Stimulated activated CD8-positive, alpha-beta memory T cell treated with anti-CD3 and anti-CD28 coated beads, Interleukin-2, amount 100 ng/mL, for 48 hours (primary cell): ENCODE measurements at regions not wholly inside any gene's neighbourhood (a gene's known extent, or its start where the extent isn't known, plus 50 kb on each side); places are given as distances from the start of the nearest gene placed in this dataset.
"Not testable (repeated sequence)": the region's sequence is repeated elsewhere in the genome, so short reads cannot be mapped to it uniquely, and the experiment has no call there.

Experiments
- DNase-seq, 2 donors: peaks; one replicate each; pipeline ENCODE4 v3.0.0-alpha.2; 2020; ENCODE audit warnings: low read depth in 2 of 2

GRCh38 chr1:80656641-80657040, 1144.1 kb upstream of the ADGRL2 start:
- no peak for DNase-seq

GRCh38 chr1:80656014-80656636, 1144.6 kb upstream of the ADGRL2 start:
- no peak for DNase-seq

GRCh38 chr1:80646053-80646452, 1154.7 kb upstream of the ADGRL2 start:
- DNase-seq: no peak

- DNase-seq: no peak
Measured at GRCh38 chr1:80645621-80646020, 1155.1 kb upstream of the ADGRL2 start.

- no peak for DNase-seq
Measured at GRCh38 chr1:80640978-80641377, 1159.8 kb upstream of the ADGRL2 start.

GRCh38 chr1:80639777-80640533, 1160.8 kb upstream of the ADGRL2 start:
- no peak for DNase-seq

GRCh38 chr1:80633947-80634706, 1166.6 kb upstream of the ADGRL2 start:
- DNase-seq: no peak

GRCh38 chr1:80632284-80632683, 1168.5 kb upstream of the ADGRL2 start:
- DNase-seq: no peak

- no peak for DNase-seq
Measured at GRCh38 chr1:80629304-80629837, 1171.4 kb upstream of the ADGRL2 start.

- no peak for DNase-seq
Measured at GRCh38 chr1:80624682-80625081, 1176.1 kb upstream of the ADGRL2 start.

GRCh38 chr1:80607064-80607463, 1193.7 kb upstream of the ADGRL2 start:
- DNase-seq: no peak

GRCh38 chr1:80594013-80594412, 1206.7 kb upstream of the ADGRL2 start:
- no peak for DNase-seq

GRCh38 chr1:80593197-80593596, 1207.5 kb upstream of the ADGRL2 start:
- no peak for DNase-seq

- DNase-seq: no peak
Measured at GRCh38 chr1:80582980-80583379, 1217.8 kb upstream of the ADGRL2 start.

GRCh38 chr1:80579055-80579454, 1221.7 kb upstream of the ADGRL2 start:
- DNase-seq: no peak

- no peak for DNase-seq
Measured at GRCh38 chr1:80566867-80567266, 1233.9 kb upstream of the ADGRL2 start.

GRCh38 chr1:80566123-80566522, 1234.6 kb upstream of the ADGRL2 start:
- no peak for DNase-seq

GRCh38 chr1:80565406-80565805, 1235.3 kb upstream of the ADGRL2 start:
- no peak for DNase-seq

- DNase-seq: no peak
Measured at GRCh38 chr1:80542231-80542630, 1258.5 kb upstream of the ADGRL2 start.

GRCh38 chr1:80540596-80540995, 1260.1 kb upstream of the ADGRL2 start:
- no peak for DNase-seq

GRCh38 chr1:80540149-80540548, 1260.6 kb upstream of the ADGRL2 start:
- no peak for DNase-seq

- not testable (repeated sequence) for DNase-seq
Measured at GRCh38 chr1:80539298-80539697, 1261.4 kb upstream of the ADGRL2 start.

- DNase-seq: no peak
Measured at GRCh38 chr1:80536461-80536860, 1264.3 kb upstream of the ADGRL2 start.
